Left renal pelvis (tissue), 4 donors: ENCODE measurements at regions not wholly inside any gene's neighbourhood (a gene's known extent, or its start where the extent isn't known, plus 50 kb on each side); places are given as distances from the start of the nearest gene placed in this dataset.

Experiments used
- DNase-seq, 4 donors: peaks; one replicate each; pipeline ENCODE4 v3.0.0-alpha.2; 2013; ENCODE audit warnings: low read depth in 4 of 4, low spot score in 3 of 4

DNA sequence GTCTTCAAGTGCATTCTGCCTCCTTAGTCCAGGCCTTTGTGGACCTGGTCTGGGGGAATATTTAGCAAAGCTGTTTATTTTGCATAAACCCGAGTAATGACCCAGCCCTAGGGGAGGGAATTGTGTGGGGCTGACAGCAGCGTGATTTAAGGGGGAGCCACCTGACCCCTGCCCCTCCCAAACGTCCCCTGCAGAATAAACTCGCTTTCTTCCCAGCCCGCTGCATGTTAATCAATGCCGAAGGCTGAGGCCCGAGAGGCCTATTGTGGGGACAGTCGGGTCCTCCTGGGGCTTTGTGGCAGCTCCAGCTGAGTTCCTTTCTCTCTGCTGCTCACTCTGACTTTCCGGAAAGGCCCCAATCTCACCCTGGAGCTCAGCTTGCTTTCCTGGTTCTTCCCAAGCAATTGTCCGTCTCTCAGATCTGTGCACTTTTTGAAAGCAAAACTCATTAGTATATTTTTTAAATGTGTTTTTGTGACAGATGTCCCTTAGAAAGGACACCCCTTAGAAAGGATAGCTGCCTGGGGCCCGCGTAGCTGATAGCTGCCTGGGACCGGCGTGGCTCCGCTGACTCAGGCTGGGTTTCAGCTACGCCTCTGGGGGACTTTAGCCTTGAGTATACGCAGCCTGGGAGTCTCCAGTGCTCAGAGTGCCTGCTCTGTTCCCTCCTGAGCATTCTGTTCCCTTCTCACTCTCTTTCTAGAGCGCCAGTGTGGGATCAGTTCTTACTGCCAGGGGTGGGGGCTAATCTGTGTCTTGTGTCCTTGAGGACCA is 158.3 kb downstream of the GLI2 start:
- no peak for DNase-seq

DNA sequence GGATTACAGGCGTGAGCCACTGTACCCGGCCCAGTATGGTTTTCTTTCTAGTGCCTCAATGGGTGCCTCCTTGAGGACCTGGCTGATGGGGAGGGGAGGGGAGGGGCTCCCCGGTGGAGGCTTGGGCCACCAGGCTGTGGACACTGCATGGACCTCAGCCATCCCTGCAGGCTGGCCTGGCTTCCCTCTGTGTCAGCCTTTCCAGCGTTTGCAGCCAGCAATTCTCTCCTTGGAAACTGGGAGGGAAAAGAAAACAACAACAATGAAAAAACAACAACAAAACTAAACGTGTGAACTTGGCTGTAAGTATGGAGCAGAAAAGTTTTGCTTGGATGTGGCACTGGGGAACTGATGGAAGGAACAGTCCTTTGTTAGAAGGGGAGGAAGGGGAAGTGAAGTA is 159.3 kb downstream of the GLI2 start:
- no peak for DNase-seq

GRCh38 chr2:120896126-120896525 is 160.5 kb downstream of the GLI2 start:
- DNase-seq, result no peak

GRCh38 chr2:120896901-120897300 is 161.2 kb downstream of the GLI2 start:
- no peak for DNase-seq

DNA sequence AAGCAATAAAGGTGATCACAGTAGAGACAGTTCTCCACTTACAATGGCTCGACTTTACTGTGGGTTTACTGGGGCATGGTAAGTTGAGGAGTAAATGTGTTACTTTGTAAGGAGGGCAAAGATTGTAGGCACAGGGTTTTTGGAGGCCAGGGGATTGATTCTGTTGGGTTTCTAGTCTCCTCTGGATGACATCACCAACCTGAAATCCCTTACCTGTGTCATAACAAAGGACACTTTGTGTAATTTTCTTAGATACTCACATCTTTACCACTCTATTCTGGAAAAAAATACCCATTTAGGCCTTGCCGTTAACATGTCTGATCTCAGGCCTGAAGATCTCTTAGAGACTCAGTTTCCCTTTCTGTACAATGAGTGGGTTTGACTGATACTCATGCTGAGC is 161.7 kb downstream of the GLI2 start:
- no peak for DNase-seq

- DNase-seq, result no peak
Observed at GRCh38 chr2:120898496-120898895, 162.8 kb downstream of the GLI2 start.

DNA sequence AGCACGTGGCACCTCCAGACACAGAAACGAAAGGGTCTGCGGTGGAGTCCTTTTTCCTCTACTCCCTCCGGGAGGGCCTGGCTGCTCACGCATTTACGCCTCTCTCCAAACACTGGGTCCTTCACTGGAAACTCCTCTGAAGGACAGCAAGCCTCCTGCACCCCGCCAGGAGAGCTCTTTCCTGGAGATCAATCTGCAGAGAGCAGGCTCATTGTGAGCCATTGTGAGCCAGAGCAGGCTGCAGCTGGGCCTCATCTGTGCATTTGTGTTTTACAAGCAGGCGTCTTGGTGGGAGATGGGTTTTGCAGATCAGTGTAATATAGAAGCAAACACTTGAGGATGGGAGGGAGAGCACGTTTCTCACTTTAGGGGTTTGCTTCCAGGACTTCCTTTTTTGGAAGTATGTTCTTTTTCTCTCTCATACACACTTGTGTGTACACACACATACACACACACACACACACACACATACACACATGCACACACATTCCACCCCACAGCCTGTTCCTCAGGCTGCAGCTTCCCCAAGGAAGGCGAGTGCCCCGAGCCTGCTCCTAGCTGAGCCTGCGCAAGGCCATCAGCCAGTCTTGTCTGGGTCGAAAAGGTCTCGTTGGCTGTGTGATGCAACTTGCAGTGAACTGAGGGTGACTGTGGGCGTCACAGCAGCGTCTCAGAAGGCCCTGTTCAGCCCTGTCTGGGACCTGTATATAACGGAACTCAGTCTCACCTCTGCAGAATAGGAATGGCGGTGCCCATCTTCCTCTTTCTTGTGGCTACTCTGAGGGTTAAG is 163.5 kb downstream of the GLI2 start:
- DNase-seq, result no peak

DNA sequence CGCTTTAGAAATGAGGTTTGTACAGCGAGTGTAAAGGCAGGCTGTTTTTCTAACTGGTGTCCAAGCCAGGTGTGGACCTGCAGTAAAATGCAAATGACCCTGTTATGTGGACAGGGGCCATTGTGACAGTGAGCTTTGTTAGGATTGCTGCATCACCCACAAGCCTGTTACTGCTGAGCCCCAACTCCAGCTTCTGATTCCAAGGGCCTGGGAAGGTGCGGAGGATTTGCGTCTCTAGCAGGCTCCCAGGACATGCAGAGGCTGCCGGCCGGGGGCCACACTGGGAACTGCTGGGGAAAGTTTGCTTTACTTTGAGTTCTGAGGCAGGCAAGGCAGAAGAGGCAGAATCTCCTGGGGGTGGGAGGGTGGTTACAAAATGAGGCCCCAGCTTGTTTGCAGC is 164.1 kb downstream of the GLI2 start:
- DNase-seq, result no peak

GRCh38 chr2:120901201-120901600 is 165.5 kb downstream of the GLI2 start:
- no peak for DNase-seq

GRCh38 chr2:120902592-120902991 is 166.9 kb downstream of the GLI2 start:
- DNase-seq, result no peak

DNA sequence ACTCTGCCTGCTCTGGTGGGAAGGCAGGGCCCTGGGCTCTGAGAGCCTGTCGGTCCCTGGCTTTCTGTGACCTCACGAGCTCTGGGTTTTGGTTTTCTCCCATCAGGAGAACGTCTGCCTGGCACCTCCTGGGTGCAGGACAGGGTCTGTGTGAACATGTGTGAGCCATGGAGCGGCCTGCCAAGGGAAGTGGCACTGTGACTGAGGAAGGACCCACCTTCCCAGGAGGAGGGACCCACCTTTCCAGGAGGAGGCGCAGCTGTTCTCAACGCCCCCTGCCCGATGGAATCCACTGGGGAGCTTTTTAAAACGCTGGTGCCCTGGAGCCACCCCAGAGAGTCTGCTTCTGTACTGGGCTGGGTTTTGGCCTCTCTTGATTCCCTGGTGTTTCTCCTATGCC is 168.7 kb downstream of the GLI2 start:
- DNase-seq, result no peak

DNA sequence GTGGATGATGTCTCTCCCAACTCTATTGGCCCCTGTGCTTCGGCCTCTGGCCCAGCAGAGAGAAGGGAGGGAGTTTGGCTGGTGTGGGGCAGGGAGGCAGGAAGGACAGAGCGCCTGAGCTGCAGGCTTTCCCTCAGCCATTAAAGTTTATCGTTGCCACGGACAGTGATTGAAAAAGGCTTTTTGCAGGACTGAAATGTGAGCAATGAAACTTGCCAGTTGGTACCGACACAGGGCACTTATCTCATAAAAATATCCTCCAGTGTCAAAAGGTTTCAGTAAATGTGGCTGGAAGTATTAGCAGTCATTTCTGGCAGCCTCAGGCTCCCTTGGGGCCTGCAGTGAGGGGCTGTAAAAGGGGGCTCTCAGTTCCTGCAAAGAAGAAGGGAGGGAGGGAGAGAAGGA is 169.2 kb downstream of the GLI2 start:
- no peak for DNase-seq

DNA sequence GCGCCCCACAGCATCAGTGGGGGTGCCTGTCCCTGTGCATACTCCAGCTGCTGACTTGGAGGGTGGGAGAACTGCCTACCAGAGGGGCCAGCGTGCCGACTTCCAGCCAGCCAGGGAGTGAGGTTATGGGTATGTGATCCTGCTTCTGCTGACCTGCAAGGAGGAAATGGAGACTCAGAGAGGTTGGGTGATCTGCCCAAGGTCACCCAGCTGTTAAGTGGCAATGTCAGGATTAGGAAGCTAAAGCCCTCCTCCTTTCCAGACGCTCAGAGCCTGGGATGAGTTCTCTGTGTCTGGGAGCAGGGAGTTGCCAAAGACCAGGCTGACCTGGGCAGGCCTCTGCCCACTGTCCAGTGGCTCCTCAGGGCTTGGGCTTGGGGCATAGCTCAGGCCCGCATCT is 169.6 kb downstream of the GLI2 start:
- DNase-seq, result no peak

DNA sequence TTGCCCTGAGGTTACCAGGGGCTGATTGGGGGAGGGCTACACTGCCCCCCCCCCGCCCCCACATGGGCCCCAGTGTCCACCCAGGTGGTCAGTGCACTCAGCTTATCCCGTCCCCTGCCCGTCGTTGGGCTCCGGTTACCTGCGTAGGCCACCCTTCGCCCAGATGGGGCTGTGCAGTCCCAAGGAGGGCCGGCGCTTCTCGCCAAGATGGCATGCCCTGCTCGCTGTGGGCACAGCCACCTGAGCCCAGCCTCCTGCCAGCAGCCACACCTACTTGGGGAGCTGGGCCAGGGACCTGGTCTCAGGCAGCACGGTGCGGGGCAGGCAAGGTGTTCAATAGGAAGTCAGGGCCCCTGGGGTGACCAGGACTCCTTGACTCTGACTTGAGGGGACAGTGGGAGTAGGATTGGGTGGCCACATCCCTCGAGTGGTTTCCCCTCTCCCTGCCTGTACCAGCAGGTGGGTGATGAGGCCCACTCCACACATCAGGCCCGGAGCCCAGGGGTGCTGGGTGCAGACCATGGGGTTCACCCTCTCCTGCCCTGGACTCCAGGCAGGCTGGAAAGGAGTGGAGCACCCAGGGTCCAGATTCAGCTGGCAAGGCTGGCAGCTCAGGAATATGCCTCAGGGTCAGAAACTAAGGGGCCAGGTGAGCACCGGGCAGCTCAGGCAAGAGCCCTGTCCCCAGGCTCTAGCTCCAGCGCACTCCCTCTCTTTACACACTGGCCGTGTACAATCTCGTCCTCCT is 170.3 kb downstream of the GLI2 start:
- no peak for DNase-seq

GRCh38 chr2:120906914-120907313 is 171.2 kb downstream of the GLI2 start:
- no peak for DNase-seq

GRCh38 chr2:120907822-120908221 is 172.2 kb downstream of the GLI2 start:
- no peak for DNase-seq

DNA sequence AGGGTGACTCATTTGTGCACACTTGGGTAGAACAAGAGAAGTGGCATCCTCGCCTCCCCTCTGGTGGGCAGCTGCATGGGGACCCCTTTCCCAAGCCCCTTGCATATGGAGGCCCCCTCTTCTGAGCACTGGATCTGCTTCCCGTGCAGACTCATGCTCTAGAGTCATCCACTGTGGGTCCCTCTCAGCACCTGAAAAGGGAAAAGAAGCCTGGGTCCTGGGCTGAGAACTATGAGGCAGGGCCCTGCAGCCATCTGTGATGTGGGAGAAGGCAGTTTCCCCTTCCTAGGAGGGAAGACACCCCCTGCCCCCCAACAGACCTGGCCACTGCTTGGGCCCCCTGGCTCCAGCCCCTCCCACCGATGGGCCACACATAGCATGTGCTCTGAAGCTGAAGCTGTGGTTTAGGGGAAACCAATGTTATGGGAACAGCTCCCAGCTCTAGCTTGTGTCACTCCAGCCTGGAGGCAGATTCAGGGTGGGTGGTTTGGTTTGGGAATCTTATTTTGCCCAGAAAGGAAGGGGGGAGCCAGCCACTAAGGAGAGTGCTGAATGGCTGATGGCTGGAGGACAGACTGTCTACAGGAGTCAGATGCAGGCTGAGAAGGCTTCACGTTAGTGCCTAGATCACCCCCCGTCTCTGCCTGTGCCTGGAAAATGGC is 172.8 kb downstream of the GLI2 start:
- DNase-seq, result no peak

DNA sequence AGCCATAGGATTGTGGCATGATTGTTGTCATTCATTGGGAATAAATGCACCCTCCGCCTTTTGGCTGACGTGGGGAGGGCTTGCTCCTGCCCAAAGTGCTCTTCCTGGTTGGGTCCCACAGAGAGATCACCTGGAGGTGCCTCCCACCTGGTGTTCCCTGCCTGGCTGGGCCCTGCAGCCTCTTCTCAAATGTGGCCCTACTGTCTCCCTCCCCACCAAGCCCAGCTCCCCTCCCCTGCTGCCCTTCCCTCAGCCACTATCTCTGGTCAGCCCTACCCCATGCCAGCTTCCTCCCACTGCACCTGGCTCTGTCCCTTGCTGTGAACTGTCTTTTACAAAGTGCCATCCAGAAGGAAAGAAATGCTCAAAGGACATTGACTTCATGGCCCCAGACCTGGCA is 173.4 kb downstream of the GLI2 start:
- DNase-seq, result no peak

GRCh38 chr2:120910164-120910563 is 174.5 kb downstream of the GLI2 start:
- DNase-seq, result no peak

GRCh38 chr2:120910956-120911951 is 175.6 kb downstream of the GLI2 start:
- no peak for DNase-seq
